ENCODE measurements at regions not wholly inside any gene's neighbourhood (a gene's known extent, or its start where the extent isn't known, plus 50 kb on each side); places are given as distances from the start of the nearest gene placed in this dataset.
"Not testable (repeated sequence)": the region's sequence is repeated elsewhere in the genome, so short reads cannot be mapped to it uniquely, and the experiment has no call there.

- DNase-seq (ENCODE audit: low spot score), result no peak
These were observed 153.8 kb upstream of the KRR1 start for GRCh38 chr12:75665216-75665615.

DNA sequence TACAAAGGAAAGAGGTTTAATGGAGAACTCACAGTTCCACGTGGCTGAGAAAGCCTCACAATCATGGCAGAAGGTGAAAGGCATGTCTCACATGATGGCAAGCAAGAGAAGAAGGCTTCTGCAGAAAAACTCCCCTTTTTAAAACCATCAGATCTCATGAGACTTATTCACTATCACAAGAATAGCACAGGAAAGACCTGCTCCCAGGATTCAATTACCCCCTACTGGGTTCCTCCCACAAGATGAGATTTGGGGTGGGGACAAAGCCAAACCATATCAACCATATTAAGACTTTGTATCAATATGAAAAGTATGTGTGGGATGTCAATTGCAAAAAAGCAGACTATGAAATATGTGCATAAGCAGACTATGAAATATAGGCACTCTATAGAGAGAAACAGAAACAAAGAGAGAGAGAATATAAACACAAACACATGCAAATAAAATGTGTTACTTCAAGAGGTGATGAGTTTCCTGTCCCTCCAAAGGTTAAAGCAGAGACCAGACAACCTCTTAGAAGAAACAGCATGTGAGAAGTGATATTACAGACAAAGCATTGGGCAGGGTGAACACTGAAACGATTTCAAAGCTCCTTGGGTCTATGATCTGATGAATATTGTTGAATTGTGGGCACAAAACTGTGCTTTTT lies 151.2 kb upstream of the KRR1 start:
- no peak for DNase-seq (ENCODE audit: low spot score)

GRCh38 chr12:75661908-75662307 lies 150.5 kb upstream of the KRR1 start:
- DNase-seq (ENCODE audit: low spot score), result no peak

DNA sequence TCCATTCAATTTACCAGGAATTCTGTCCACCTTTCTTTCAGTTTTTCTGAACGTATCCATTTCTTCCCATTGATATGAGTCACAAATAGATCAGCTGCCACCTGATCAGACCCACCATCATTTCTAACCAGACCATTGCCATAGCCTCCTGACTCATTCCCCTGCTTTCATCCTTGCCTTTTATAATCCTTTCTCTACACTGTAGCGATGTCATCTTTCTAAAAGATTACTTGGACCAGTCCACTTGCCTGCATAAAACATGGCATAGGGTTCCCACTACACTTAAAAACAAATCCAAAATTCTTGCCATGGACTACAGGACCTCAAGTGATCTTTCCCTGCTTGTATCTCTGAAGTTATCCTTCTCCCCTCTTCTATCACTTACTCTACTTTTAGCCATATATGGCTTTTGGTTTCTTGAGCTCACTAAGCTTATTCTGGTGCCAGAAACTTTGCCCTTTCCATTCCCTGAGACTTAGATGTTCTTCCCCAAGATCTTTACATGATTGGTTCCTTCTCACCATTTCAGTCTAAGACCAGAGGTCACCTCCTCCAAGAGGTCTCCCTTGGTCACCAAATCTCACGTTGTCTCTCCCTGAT lies 149.5 kb upstream of the KRR1 start:
- no peak for DNase-seq (ENCODE audit: low spot score)

GRCh38 chr12:75660107-75660530 lies 148.7 kb upstream of the KRR1 start:
- no peak for DNase-seq (ENCODE audit: low spot score)

DNA sequence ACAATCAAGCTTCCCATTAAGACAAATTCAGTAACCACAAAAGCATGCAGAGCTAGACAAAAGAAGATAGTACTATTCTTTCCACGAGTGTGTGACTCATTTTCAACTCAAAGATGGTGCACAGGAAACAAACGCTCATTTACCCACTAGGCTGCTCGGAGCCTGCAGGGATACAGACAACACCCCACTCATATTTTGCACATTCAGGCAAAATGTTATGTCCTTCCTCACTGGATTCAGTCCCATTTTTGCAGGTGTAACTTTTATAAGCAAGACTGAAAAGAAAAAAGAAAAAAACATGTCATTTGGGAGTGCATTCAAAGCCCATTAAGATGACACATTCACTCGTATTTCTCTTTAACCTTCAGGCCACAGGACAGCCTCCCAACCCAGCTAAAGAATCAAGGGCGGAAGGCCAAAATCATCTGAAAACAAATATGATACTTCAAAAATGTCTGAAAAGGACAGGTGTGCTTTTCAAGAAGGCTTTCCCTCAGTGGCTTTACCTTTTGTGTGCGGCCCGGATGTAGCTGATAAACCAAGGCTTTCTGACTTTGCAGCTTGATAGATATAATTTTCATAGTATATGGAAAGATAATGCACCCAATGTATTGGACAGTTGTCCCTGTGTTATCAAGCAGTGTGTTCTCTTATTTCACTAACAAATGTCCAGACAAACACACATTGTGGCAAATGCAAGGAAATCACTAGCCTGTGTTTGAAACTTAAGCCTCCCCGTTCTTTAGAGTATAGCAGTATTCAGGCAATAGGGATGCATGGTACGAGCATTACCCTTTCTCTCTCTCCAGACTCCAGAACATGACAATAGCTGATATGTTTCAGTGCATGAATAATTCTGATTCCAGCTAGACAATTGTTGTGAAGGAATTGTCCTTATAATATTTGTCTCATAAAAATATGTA lies 147.8 kb upstream of the KRR1 start:
- DNase-seq (ENCODE audit: low spot score), result no peak

DNA sequence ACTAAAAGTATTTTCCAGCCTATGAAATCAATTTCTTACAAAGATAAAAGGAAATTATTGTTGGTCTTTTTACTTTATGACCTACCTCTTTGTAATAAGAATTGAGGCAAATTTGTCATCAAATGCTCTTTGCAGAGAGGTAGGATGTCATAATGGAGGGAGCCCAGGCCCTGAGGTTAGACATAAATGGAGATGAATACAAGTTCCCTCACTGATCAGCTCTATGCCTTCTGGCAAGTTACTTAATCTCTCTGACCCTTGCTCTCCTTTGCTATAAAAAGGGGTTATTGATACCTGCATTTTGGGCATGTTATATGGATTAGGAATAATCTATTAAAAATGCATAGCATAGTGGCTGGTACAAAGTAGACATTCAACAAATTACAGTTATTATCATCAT lies 146.9 kb upstream of the KRR1 start:
- no peak for DNase-seq (ENCODE audit: low spot score)

DNA sequence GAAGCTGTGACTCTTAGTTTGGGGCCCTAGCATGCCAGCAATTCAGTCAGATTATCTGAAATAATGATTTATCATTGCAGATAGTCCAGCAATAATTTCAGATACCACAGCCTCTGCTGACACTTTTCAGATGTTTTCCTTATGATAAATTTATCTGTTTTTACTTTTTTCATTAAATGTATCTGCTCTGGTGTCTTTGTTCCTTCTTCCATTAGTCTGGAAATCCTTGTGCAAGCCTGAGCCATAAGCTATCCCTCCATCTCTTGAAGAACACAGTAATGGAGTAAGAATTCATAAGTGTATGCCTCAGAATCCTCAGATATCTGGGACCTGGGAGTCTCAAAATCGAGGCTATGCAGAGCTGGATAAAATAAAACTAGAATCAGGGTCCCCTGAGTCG lies 146.4 kb upstream of the KRR1 start:
- DNase-seq (ENCODE audit: low spot score), result no peak

DNA sequence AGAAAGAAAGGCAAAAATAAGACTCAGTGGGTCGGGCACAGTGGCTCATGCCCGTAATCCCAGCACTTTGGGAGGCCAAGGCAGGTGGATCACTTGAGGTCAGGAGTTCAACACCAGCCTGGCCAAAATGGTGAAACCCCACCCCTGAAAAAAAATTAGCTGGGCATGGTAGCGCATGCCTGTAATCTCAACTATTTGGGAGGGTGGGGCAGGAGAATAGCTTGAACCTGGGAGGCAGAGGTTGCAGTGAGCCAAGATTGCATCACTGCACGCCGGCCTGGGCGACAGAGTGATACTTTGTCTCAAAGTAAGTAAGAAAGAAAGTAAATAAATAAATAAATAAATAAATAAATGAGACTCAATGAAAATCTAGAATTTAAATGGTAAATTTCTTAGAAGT lies 145.9 kb upstream of the KRR1 start:
- DNase-seq (ENCODE audit: low spot score), result not testable (repeated sequence)

GRCh38 chr12:75656648-75657047 lies 145.2 kb upstream of the KRR1 start:
- DNase-seq (ENCODE audit: low spot score), result no peak

- DNase-seq (ENCODE audit: low spot score), result no peak
These were observed 144.8 kb upstream of the KRR1 start for GRCh38 chr12:75656210-75656609.

GRCh38 chr12:75655315-75655806 lies 144.0 kb upstream of the KRR1 start:
- DNase-seq (ENCODE audit: low spot score), result no peak

GRCh38 chr12:75651342-75651695 lies 139.9 kb upstream of the KRR1 start:
- DNase-seq (ENCODE audit: low spot score), result no peak

GRCh38 chr12:75650595-75651341 lies 139.4 kb upstream of the KRR1 start:
- no peak for DNase-seq (ENCODE audit: low spot score)

DNA sequence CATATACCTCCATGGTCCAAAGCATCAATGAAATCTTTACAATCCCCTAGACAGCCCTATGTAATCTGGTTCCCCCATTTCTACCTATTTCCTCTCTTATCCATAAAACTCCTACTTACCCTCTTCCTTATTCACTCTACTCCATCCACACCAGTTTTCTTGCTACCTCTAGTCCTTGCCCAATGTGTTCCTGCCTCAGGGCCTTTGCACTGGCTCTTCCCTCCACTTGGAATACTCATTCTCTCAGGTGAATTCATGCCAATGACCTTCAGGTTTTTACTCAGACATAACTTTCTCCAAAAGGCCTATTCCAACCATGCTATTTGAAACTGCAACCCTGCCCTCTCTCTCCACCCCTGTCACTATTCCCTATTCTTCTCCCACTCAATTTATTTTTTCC lies 138.7 kb upstream of the KRR1 start:
- DNase-seq (ENCODE audit: low spot score), result no peak

DNA sequence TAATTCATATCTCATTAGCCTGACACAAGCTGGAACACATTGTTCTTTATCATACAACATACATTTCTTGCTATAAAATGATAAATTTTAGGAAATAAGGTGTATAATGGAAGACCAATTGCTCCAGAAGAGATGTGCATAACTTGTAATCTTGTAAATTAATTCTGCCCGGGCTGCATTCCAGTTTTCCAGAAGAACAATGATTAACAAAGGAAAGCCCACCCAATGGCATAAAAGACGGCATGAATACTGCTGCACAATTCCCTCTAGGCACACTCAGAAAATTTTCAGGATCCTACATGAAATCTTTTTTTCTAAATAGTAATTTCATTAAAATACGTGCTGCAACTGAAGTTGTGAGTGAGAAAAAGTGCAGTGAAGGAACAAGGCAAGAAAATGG lies 137.4 kb upstream of the KRR1 start:
- DNase-seq (ENCODE audit: low spot score), result no peak

GRCh38 chr12:75646329-75647210 lies 135.2 kb upstream of the KRR1 start:
- no peak for DNase-seq (ENCODE audit: low spot score)

GRCh38 chr12:75644472-75645072 lies 133.2 kb upstream of the KRR1 start:
- DNase-seq (ENCODE audit: low spot score), result no peak

DNA sequence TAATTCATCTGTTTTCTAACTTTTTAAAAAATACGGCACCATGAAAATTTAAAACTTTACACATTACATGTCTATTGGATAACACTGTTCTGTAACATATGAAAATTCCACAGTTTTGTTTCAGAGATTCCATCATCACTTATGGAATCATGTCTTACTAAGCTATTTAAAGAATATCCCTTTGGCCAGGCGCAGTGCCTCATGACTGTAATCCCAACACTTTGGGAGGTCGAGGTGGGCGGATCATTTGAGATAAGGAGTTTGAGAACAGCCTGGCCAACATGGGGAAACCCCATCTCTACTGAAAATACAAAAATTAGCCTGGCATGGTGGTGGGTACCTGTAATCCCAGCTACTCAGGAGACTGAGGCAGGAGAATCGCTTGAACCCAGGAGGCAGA lies 131.7 kb upstream of the KRR1 start:
- not testable (repeated sequence) for DNase-seq (ENCODE audit: low spot score)

DNA sequence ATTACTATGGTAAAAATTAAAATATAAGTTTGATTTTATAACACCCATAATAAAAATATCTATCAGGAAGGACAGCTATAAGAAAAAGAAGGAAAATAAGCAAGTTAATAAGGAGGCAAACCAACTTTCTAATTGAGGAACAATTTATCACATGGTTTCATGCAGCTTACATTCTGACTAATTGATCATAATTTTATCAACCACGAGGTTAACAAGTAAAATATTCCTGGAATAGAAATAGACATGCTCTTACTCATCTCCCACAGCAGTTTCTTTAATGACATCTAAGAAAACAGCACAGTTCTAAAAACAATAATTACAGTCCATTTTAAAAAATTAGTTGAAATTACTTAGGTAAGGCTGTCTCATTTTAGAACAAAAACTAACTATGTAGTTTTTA lies 130.8 kb upstream of the KRR1 start:
- DNase-seq (ENCODE audit: low spot score), result no peak
